ENCODE measurements at regions not wholly inside any gene's neighbourhood (a gene's known extent, or its start where the extent isn't known, plus 50 kb on each side); places are given as distances from the start of the nearest gene placed in this dataset.

- TF ChIP-seq CTCF (IDR thresholded peaks at IDR 0.05; ENCODE audit: insufficient read depth, low read length) (no peak), REST (IDR thresholded peaks at IDR 0.05; ENCODE audit: insufficient replicate concordance, low read depth) (no peak), POLR2AphosphoS5 (IDR thresholded peaks at IDR 0.05; ENCODE audit: low read depth) (no peak)
These were observed 1003.7 kb downstream of the MCTP2 start for GRCh38 chr15:95235033-95235432.
